ENCODE measurements at regions not wholly inside any gene's neighbourhood (a gene's known extent, or its start where the extent isn't known, plus 50 kb on each side); places are given as distances from the start of the nearest gene placed in this dataset.

- TF ChIP-seq CTCF (IDR thresholded peaks at IDR 0.05) (no peak), EZH2 (IDR thresholded peaks at IDR 0.05; ENCODE audit: borderline replicate concordance, insufficient read depth, low read depth, low read length, poor library complexity, severe bottlenecking) (no peak)
These were observed 93.7 kb upstream of the WSCD2 start for GRCh38 chr12:108035372-108035771.
